Uterus (tissue), 3 donors: ENCODE measurements at regions not wholly inside any gene's neighbourhood (a gene's known extent, or its start where the extent isn't known, plus 50 kb on each side); places are given as distances from the start of the nearest gene placed in this dataset.

Experiments used
- DNase-seq, 2 donors: peaks; one replicate each; pipeline ENCODE4 v3.0.0-alpha.2; 2019 to 2020
- H3K27ac ChIP-seq, 2 donors: fragments of 200-600 bp; sonication (generic); 1 replicate in 1 of 2; 2 replicates in 1 of 2; pipeline ENCODE4 v1.5.1; 2016 to 2018
- H3K27me3 ChIP-seq, 2 donors: fragments of 200-600 bp; sonication (generic); one replicate each; pipeline ENCODE4 v1.5.1; 2018 to 2019; ENCODE audit warnings: control low read depth in 1 of 2
- H3K36me3 ChIP-seq, 2 donors: fragments of 200-600 bp; sonication (generic); one replicate each; pipeline ENCODE4 v1.5.1; 2019; ENCODE audit warnings: control low read depth in 1 of 2
- H3K4me1 ChIP-seq, 2 donors: fragments of 200-600 bp; sonication (generic); one replicate each; pipeline ENCODE4 v1.5.1; 2018 to 2019; ENCODE audit warnings: control low read depth in 1 of 2
- H3K4me3 ChIP-seq, 2 donors: fragments of 200-600 bp; sonication (generic); 1 replicate in 1 of 2; 2 replicates in 1 of 2; pipeline ENCODE4 v1.5.1; 2018 to 2019; ENCODE audit warnings: mild to moderate bottlenecking in 1 of 2
- H3K9me3 ChIP-seq, 2 donors: fragments of 200-600 bp; sonication (generic); one replicate each; pipeline ENCODE4 v1.5.1; 2019; ENCODE audit warnings: control low read depth in 1 of 2
- CTCF ChIP-seq, 4 experiments: fragments of 200-600 bp in 2 of 4; fragments of 450-650 bp in 2 of 4; sonication (generic) in 2 of 4; IDR thresholded peaks; one replicate each; pipeline ENCODE4 v1.5.1; 2016 to 2019; ENCODE audit warnings: antibody characterized with exemption in 4 of 4, mild to moderate bottlenecking in 2 of 4, moderate library complexity in 1 of 4
- POLR2A ChIP-seq, 2 donors: fragments of 450-650 bp; IDR thresholded peaks; one replicate each; pipeline ENCODE4 v1.6.1; 2016; ENCODE audit warnings: antibody characterized with exemption in 2 of 2, mild to moderate bottlenecking in 1 of 2, moderate library complexity in 1 of 2
- intact Hi-C: fragments of 100-400 bp; cut with DNase I; formaldehyde crosslinking; loops from one replicate; pipeline ENCODE4 v1.15.1; 2023; ENCODE audit warnings: low total_unique reads
- donor health status: DM: yes; HTN: yes; CAD: no.

- H3K27me3 ChIP-seq = no peaks in the 10 kb centered on the region
- no peak overlapping the region for H3K27ac ChIP-seq
- no peaks in the 10 kb centered on the region for H3K9me3 ChIP-seq
- H3K4me1 ChIP-seq = no peaks in the 10 kb centered on the region
- H3K36me3 ChIP-seq = no peaks in the 10 kb centered on the region
- no peak for DNase-seq
- no peak overlapping the region for H3K4me3 ChIP-seq
- intact Hi-C loops = no loop called here
- no peak for TF ChIP-seq CTCF (IDR thresholded peaks at IDR 0.05)
- TF ChIP-seq POLR2A (IDR thresholded peaks at IDR 0.05) = no peak
These were observed 71.7 kb upstream of the RAD23B start for GRCh38 chr9:107211284-107211923.

- Histone ChIP-seq H3K4me1 (no peaks in the 10 kb centered on the region), H3K9me3 (no peaks in the 10 kb centered on the region), H3K27me3 (no peaks in the 10 kb centered on the region), H3K36me3 (no peaks in the 10 kb centered on the region), H3K27ac (no peak overlapping the region), H3K4me3 (no peak overlapping the region)
- TF ChIP-seq CTCF (IDR thresholded peaks at IDR 0.05) (no peak), POLR2A (IDR thresholded peaks at IDR 0.05) (no peak)
- no peak for DNase-seq
- intact Hi-C loops = no loop called here
These were observed 70.5 kb upstream of the RAD23B start for GRCh38 chr9:107212613-107213012.

GRCh38 chr9:107213080-107213479, 70.0 kb upstream of the RAD23B start:
- H3K4me3 ChIP-seq = no peak overlapping the region
- no peak for TF ChIP-seq CTCF (IDR thresholded peaks at IDR 0.05)
- no peak for TF ChIP-seq POLR2A (IDR thresholded peaks at IDR 0.05)
- DNase-seq = no peak
- intact Hi-C loops = no loop called here
- no peak overlapping the region for H3K27ac ChIP-seq
- no peaks in the 10 kb centered on the region for H3K9me3 ChIP-seq
- H3K36me3 ChIP-seq = no peaks in the 10 kb centered on the region
- no peaks in the 10 kb centered on the region for H3K27me3 ChIP-seq
- H3K4me1 ChIP-seq = no peaks in the 10 kb centered on the region

GRCh38 chr9:107213561-107214028, 69.5 kb upstream of the RAD23B start:
- DNase-seq = no peak
- H3K9me3 ChIP-seq = no peaks in the 10 kb centered on the region
- no peaks in the 10 kb centered on the region for H3K27me3 ChIP-seq
- no peaks in the 10 kb centered on the region for H3K4me1 ChIP-seq
- intact Hi-C loops = no loop called here
- H3K36me3 ChIP-seq = no peaks in the 10 kb centered on the region
- TF ChIP-seq POLR2A (IDR thresholded peaks at IDR 0.05) (no peak), CTCF (IDR thresholded peaks at IDR 0.05) (no peak)
- no peak overlapping the region for H3K27ac ChIP-seq
- H3K4me3 ChIP-seq = no peak overlapping the region

- intact Hi-C loops = no loop called here
- no peaks in the 10 kb centered on the region for H3K36me3 ChIP-seq
- no peaks in the 10 kb centered on the region for H3K9me3 ChIP-seq
- H3K4me3 ChIP-seq = no peak overlapping the region
- TF ChIP-seq POLR2A (IDR thresholded peaks at IDR 0.05) (no peak), CTCF (IDR thresholded peaks at IDR 0.05) (no peak)
- H3K27ac ChIP-seq = no peak overlapping the region
- H3K27me3 ChIP-seq = no peaks in the 10 kb centered on the region
- DNase-seq = no peak
- no peaks in the 10 kb centered on the region for H3K4me1 ChIP-seq
These were observed 68.7 kb upstream of the RAD23B start for GRCh38 chr9:107214381-107214780.
